GM23248 (cell line): ENCODE measurements at regions not wholly inside any gene's neighbourhood (a gene's known extent, or its start where the extent isn't known, plus 50 kb on each side); places are given as distances from the start of the nearest gene placed in this dataset.

ENCODE experiments used
- EZH2 ChIP-seq: fragments of 200-600 bp; sonication (generic); IDR thresholded peaks from 2 replicates; pipeline ENCODE4 v1.6.1; 2018; ENCODE audit warnings: antibody characterized with exemption, mild to moderate bottlenecking; ENCODE audit not compliant: insufficient read depth, poor library complexity, severe bottlenecking
- EZH2phosphoT487 ChIP-seq: fragments of 200-600 bp; sonication (generic); IDR thresholded peaks from 2 replicates; pipeline ENCODE4 v1.6.1; 2018; ENCODE audit warnings: antibody characterized with exemption, moderate library complexity, mild to moderate bottlenecking, low read depth; ENCODE audit not compliant: insufficient read depth

- TF ChIP-seq EZH2: no peak
- TF ChIP-seq EZH2phosphoT487: no peak
Observed at GRCh38 chr2:126976721-126977328, 78.1 kb downstream of the TEX51 start.
